ENCODE measurements at regions not wholly inside any gene's neighbourhood (a gene's known extent, or its start where the extent isn't known, plus 50 kb on each side); places are given as distances from the start of the nearest gene placed in this dataset.
A peak's percentile ranks its signal among the peaks of the same experiment; 100 is the strongest.

DNA sequence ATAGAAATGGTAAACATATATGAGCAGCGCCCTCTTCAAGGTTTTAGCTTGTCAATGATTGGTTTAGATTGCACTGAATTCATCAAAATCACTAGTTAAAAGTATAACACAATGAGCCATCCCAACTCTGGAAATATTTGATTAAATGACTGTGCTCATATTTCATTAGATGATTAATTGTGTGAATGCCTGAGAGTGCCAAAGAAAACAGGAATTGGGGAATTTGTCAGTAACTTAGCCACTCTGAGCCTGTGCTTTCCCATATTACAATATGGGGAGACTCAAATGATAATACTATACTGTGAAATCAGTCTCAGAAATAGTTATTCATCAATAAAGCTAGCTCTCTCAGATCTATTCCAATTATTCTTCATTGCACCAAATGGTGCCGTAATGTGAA, 2087.6 kb upstream of the CELF4 start:
- no peak overlapping the region for H4K8ac ChIP-seq (ENCODE audit: low read depth, low read length)
- H3K4ac ChIP-seq (ENCODE audit: low read length) = no peak overlapping the region
- no peak overlapping the region for H2AFZ ChIP-seq (ENCODE audit: low read length)
- H3K18ac ChIP-seq (ENCODE audit: low read length) = no peak overlapping the region
- H3K27ac ChIP-seq (replicated peaks; ENCODE audit: low read length) = no peak overlapping the region
- no peak overlapping the region for H3K14ac ChIP-seq (ENCODE audit: low read length)
- no peak overlapping the region for H2BK120ac ChIP-seq (ENCODE audit: low read depth, low read length)
- no peaks in the 10 kb centered on the region for H3K79me1 ChIP-seq (ENCODE audit: low read depth, low read length)
- no peaks in the 10 kb centered on the region for H3K27me3 ChIP-seq (ENCODE audit: control insufficient read depth in 3 of 3, insufficient read depth in 3 of 3, low read depth in 1 of 3, low read length in 3 of 3)
- H3K36me3 ChIP-seq (replicated peaks in 1 of 2; ENCODE audit: control insufficient read depth in 2 of 2, insufficient read depth in 2 of 2, low read length in 2 of 2) = no peaks in the 10 kb centered on the region
- WGBS, 2 donors (ENCODE audit: extremely low coverage in 2 of 2, insufficient read length in 2 of 2, insufficient replicate concordance in 1 of 2) = no CpG with 5 or more reads among the region's 2 CpGs
- H3K9me3 ChIP-seq (replicated peaks in 1 of 2; ENCODE audit: control insufficient read depth in 2 of 2, insufficient read depth in 1 of 2, low read depth in 1 of 2, low read length in 2 of 2) = peaks cover 0 to 3% of the 10 kb centered on the region in 2 donors
- H3K23ac ChIP-seq (ENCODE audit: low read depth, low read length, poor library complexity) = no peak overlapping the region
- no peak overlapping the region for H3K4me3 ChIP-seq (ENCODE audit: low read length in 2 of 2)
- H3K4me2 ChIP-seq (ENCODE audit: insufficient read depth, low read length, poor library complexity, severe bottlenecking) = no peak overlapping the region
- H2BK15ac ChIP-seq (ENCODE audit: low read length) = no peak overlapping the region
- no peak overlapping the region for H2AK5ac ChIP-seq (ENCODE audit: low read depth, low read length)
- H4K91ac ChIP-seq (ENCODE audit: low read depth, low read length, poor library complexity) = no peak overlapping the region
- no peak for DNase-seq (ENCODE audit: low spot score)
- no peaks in the 10 kb centered on the region for H3K4me1 ChIP-seq (ENCODE audit: control insufficient read depth in 2 of 2, insufficient read depth in 1 of 2, low read depth in 1 of 2, low read length in 2 of 2)
- no peak overlapping the region for H3K9ac ChIP-seq (ENCODE audit: low read depth, low read length, poor library complexity)
- H2BK12ac ChIP-seq (ENCODE audit: low read length) = no peak overlapping the region
- H2BK5ac ChIP-seq (ENCODE audit: low read length) = no peak overlapping the region

DNA sequence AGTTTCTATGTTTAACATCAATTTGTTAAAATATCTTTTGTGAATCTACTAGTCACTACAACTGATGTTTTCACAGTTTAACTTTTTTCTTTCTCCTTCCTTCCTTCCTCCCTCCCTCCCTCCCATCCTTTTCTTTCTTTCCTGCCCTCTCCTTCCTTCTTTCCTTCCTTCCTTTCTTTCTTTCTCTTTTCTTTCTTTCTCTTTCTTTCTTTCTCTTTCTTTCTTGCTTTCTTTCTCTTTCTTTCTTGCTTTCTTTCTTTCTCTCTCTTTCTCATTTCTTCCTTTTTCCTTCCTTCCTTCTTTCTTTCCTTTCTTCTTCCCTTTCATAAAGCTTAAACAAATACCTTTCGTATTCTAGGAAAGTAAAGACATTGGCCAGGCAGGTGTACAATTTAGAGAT, 2083.0 kb upstream of the CELF4 start:
- no peak overlapping the region for H3K27ac ChIP-seq (replicated peaks; ENCODE audit: low read length)
- no peaks in the 10 kb centered on the region for H3K36me3 ChIP-seq (replicated peaks in 1 of 2; ENCODE audit: control insufficient read depth in 2 of 2, insufficient read depth in 2 of 2, low read length in 2 of 2)
- no peak for DNase-seq (ENCODE audit: low spot score)
- H3K4me2 ChIP-seq (ENCODE audit: insufficient read depth, low read length, poor library complexity, severe bottlenecking) = no peak overlapping the region
- H3K18ac ChIP-seq (ENCODE audit: low read length) = no peak overlapping the region
- H3K9ac ChIP-seq (ENCODE audit: low read depth, low read length, poor library complexity) = no peak overlapping the region
- H3K23ac ChIP-seq (ENCODE audit: low read depth, low read length, poor library complexity) = no peak overlapping the region
- no peak overlapping the region for H2AFZ ChIP-seq (ENCODE audit: low read length)
- no peak overlapping the region for H3K4me3 ChIP-seq (ENCODE audit: low read length in 2 of 2)
- H2BK15ac ChIP-seq (ENCODE audit: low read length) = no peak overlapping the region
- no peak overlapping the region for H3K14ac ChIP-seq (ENCODE audit: low read length)
- H4K8ac ChIP-seq (ENCODE audit: low read depth, low read length) = no peak overlapping the region
- no peak overlapping the region for H2BK5ac ChIP-seq (ENCODE audit: low read length)
- no peak overlapping the region for H3K4ac ChIP-seq (ENCODE audit: low read length)
- peaks cover 0 to 3% of the 10 kb centered on the region in 2 donors for H3K9me3 ChIP-seq (replicated peaks in 1 of 2; ENCODE audit: control insufficient read depth in 2 of 2, insufficient read depth in 1 of 2, low read depth in 1 of 2, low read length in 2 of 2)
- peaks cover 0 to 3% of the 10 kb centered on the region in 2 donors for H3K4me1 ChIP-seq (ENCODE audit: control insufficient read depth in 2 of 2, insufficient read depth in 1 of 2, low read depth in 1 of 2, low read length in 2 of 2)
- H2AK5ac ChIP-seq (ENCODE audit: low read depth, low read length) = no peak overlapping the region
- no peaks in the 10 kb centered on the region for H3K27me3 ChIP-seq (ENCODE audit: control insufficient read depth in 3 of 3, insufficient read depth in 3 of 3, low read depth in 1 of 3, low read length in 3 of 3)
- no peak overlapping the region for H2BK120ac ChIP-seq (ENCODE audit: low read depth, low read length)
- H4K91ac ChIP-seq (ENCODE audit: low read depth, low read length, poor library complexity) = no peak overlapping the region
- H2BK12ac ChIP-seq (ENCODE audit: low read length) = no peak overlapping the region
- no CpG with 5 or more reads among the region's 1 CpG for WGBS, 2 donors (ENCODE audit: extremely low coverage in 2 of 2, insufficient read length in 2 of 2, insufficient replicate concordance in 1 of 2)
- H3K79me1 ChIP-seq (ENCODE audit: low read depth, low read length) = no peaks in the 10 kb centered on the region

DNA sequence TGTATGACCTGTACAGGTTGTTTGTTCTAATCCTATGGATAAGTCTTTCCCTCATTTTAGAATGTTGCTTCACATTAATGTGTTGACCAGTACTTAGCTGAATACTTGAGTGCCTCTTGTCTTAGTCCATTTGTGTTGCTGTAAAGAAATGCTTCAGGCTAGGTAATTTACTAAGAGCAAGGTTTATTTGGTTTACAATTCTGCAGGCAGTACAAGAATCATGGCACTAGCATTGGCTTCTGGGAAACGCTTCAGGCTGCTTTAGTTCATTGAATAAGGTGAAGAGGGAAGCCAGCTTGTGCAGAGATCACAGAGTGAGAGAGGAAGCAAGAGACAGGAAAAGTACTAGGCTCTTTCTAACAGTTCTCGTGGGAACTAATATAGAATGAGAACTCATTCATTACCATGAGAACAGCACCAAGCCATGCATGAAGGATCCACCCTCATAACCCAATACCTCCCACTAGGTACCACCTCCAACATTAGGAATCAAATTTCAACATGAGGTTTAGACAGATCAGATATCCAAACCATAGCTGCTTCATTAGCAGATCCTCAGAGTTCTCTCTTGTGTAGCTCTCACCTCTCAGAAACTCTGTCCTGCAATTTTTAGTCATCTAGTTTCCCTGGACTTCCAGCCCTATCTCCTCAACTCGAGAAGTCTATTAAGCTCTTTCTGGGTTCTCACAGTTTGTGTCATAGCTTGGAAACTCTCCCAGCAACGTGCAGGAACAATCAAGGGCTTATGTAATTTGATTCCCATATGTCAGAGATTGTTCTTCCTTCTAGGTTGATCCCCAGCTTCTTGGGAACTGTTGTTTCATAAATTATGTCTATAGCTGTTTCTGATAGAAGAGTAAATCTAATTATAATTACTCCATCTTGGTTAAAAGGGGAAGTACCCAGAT, 2082.3 kb upstream of the CELF4 start:
- no peak overlapping the region for H3K9ac ChIP-seq (ENCODE audit: low read depth, low read length, poor library complexity)
- H2AK5ac ChIP-seq (ENCODE audit: low read depth, low read length) = no peak overlapping the region
- no peak overlapping the region for H3K4me3 ChIP-seq (ENCODE audit: low read length in 2 of 2)
- no peaks in the 10 kb centered on the region for H3K79me1 ChIP-seq (ENCODE audit: low read depth, low read length)
- no peak overlapping the region for H3K27ac ChIP-seq (replicated peaks; ENCODE audit: low read length)
- H3K14ac ChIP-seq (ENCODE audit: low read length) = no peak overlapping the region
- no peak overlapping the region for H4K8ac ChIP-seq (ENCODE audit: low read depth, low read length)
- H3K23ac ChIP-seq (ENCODE audit: low read depth, low read length, poor library complexity) = no peak overlapping the region
- H2BK5ac ChIP-seq (ENCODE audit: low read length) = no peak overlapping the region
- H4K91ac ChIP-seq (ENCODE audit: low read depth, low read length, poor library complexity) = no peak overlapping the region
- no peaks in the 10 kb centered on the region for H3K27me3 ChIP-seq (ENCODE audit: control insufficient read depth in 3 of 3, insufficient read depth in 3 of 3, low read depth in 1 of 3, low read length in 3 of 3)
- no peak for DNase-seq (ENCODE audit: low spot score)
- H3K18ac ChIP-seq (ENCODE audit: low read length) = no peak overlapping the region
- no CpG with 5 or more reads among the region's 4 CpGs for WGBS, 2 donors (ENCODE audit: extremely low coverage in 2 of 2, insufficient read length in 2 of 2, insufficient replicate concordance in 1 of 2)
- peak overlapping the region; percentile 21 for H2AFZ ChIP-seq (ENCODE audit: low read length)
- no peaks in the 10 kb centered on the region for H3K36me3 ChIP-seq (replicated peaks in 1 of 2; ENCODE audit: control insufficient read depth in 2 of 2, insufficient read depth in 2 of 2, low read length in 2 of 2)
- no peak overlapping the region for H2BK15ac ChIP-seq (ENCODE audit: low read length)
- no peak overlapping the region for H2BK12ac ChIP-seq (ENCODE audit: low read length)
- peaks cover 0 to 3% of the 10 kb centered on the region in 2 donors for H3K9me3 ChIP-seq (replicated peaks in 1 of 2; ENCODE audit: control insufficient read depth in 2 of 2, insufficient read depth in 1 of 2, low read depth in 1 of 2, low read length in 2 of 2)
- H3K4me1 ChIP-seq (ENCODE audit: control insufficient read depth in 2 of 2, insufficient read depth in 1 of 2, low read depth in 1 of 2, low read length in 2 of 2) = peaks cover 0 to 3% of the 10 kb centered on the region in 2 donors
- no peak overlapping the region for H2BK120ac ChIP-seq (ENCODE audit: low read depth, low read length)
- no peak overlapping the region for H3K4me2 ChIP-seq (ENCODE audit: insufficient read depth, low read length, poor library complexity, severe bottlenecking)
- no peak overlapping the region for H3K4ac ChIP-seq (ENCODE audit: low read length)

DNA sequence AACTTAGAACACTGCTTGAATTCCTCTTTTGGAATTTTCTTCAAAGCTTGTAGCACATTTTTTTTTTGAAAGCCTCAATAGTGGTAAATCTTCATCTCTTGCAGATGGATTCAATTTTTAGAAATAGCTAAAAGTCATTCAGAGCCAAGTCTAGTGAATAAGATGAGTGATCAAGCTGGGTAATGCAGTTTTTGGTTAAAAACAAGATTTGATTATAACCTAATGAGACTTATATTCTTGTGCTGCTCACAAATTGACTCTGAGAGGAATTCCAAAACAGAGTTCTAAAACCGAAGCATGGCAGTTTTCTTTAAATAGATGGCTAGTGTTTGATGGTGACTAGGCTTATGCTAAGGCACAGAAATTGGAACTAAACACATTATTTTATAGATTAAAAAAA, 2072.6 kb upstream of the CELF4 start:
- Histone ChIP-seq H3K27me3 (ENCODE audit: control insufficient read depth in 3 of 3, insufficient read depth in 3 of 3, low read depth in 1 of 3, low read length in 3 of 3) (no peaks in the 10 kb centered on the region), H4K91ac (ENCODE audit: low read depth, low read length, poor library complexity) (no peak overlapping the region), H3K4me2 (ENCODE audit: insufficient read depth, low read length, poor library complexity, severe bottlenecking) (no peak overlapping the region), H3K9ac (ENCODE audit: low read depth, low read length, poor library complexity) (no peak overlapping the region), H3K4ac (ENCODE audit: low read length) (no peak overlapping the region), H2BK12ac (ENCODE audit: low read length) (no peak overlapping the region), H3K9me3 (replicated peaks in 1 of 2; ENCODE audit: control insufficient read depth in 2 of 2, insufficient read depth in 1 of 2, low read depth in 1 of 2, low read length in 2 of 2) (no peaks in the 10 kb centered on the region), H2BK5ac (ENCODE audit: low read length) (no peak overlapping the region), H2AFZ (ENCODE audit: low read length) (no peak overlapping the region), H3K79me1 (ENCODE audit: low read depth, low read length) (no peaks in the 10 kb centered on the region), H3K27ac (replicated peaks; ENCODE audit: low read length) (no peak overlapping the region), H3K18ac (ENCODE audit: low read length) (no peak overlapping the region), H4K8ac (ENCODE audit: low read depth, low read length) (no peak overlapping the region), H2AK5ac (ENCODE audit: low read depth, low read length) (no peak overlapping the region), H3K4me3 (ENCODE audit: low read length in 2 of 2) (no peak overlapping the region), H3K14ac (ENCODE audit: low read length) (no peak overlapping the region), H3K4me1 (ENCODE audit: control insufficient read depth in 2 of 2, insufficient read depth in 1 of 2, low read depth in 1 of 2, low read length in 2 of 2) (no peaks in the 10 kb centered on the region), H2BK120ac (ENCODE audit: low read depth, low read length) (no peak overlapping the region), H3K36me3 (replicated peaks in 1 of 2; ENCODE audit: control insufficient read depth in 2 of 2, insufficient read depth in 2 of 2, low read length in 2 of 2) (no peaks in the 10 kb centered on the region), H2BK15ac (ENCODE audit: low read length) (no peak overlapping the region), H3K23ac (ENCODE audit: low read depth, low read length, poor library complexity) (no peak overlapping the region)
- no CpG with 5 or more reads among the region's 1 CpG for WGBS, 2 donors (ENCODE audit: extremely low coverage in 2 of 2, insufficient read length in 2 of 2, insufficient replicate concordance in 1 of 2)
- no peak for DNase-seq (ENCODE audit: low spot score)

All from neuronal stem cell (in vitro differentiated cells).